ENCODE measurements at regions not wholly inside any gene's neighbourhood (a gene's known extent, or its start where the extent isn't known, plus 50 kb on each side); places are given as distances from the start of the nearest gene placed in this dataset.

- H3K9me3 Mint-ChIP-seq (ENCODE audit: unreplicated experiment): no peaks in the 10 kb centered on the region
- no peak overlapping the region for H2AFZ ChIP-seq (ENCODE audit: low read depth, low read length)
- no peaks in the 10 kb centered on the region for H3K4me1 ChIP-seq (ENCODE audit: insufficient read depth, low read length)
- no peaks in the 10 kb centered on the region for H3K36me3 ChIP-seq (ENCODE audit: insufficient read depth, low read length)
- no peaks in the 10 kb centered on the region for H3K79me2 ChIP-seq (ENCODE audit: insufficient read depth, low read length)
- H3K27ac Mint-ChIP-seq (ENCODE audit: unreplicated experiment): no peak overlapping the region
- no peaks in the 10 kb centered on the region for H3K9me3 ChIP-seq (ENCODE audit: insufficient read depth, low read depth, low read length)
- H3K27ac ChIP-seq (ENCODE audit: low read depth, low read length): no peak overlapping the region
- H3K9ac ChIP-seq (ENCODE audit: low read length): no peak overlapping the region
- no peaks in the 10 kb centered on the region for H3K27me3 ChIP-seq (ENCODE audit: insufficient read depth, low read length)
- DNase-seq (ENCODE audit: low read depth) (no peak), FAIRE-seq (no peak)
- no peak overlapping the region for H3K4me3 ChIP-seq (ENCODE audit: insufficient read depth, low read depth, low read length)
- H3K4me2 ChIP-seq (ENCODE audit: low read length): no peak overlapping the region
- H3K4me3 Mint-ChIP-seq (ENCODE audit: unreplicated experiment): no peak overlapping the region
- H3K4me1 Mint-ChIP-seq (ENCODE audit: low read depth, unreplicated experiment): no peaks in the 10 kb centered on the region
- no peaks in the 10 kb centered on the region for H4K20me1 ChIP-seq (ENCODE audit: insufficient read depth, low read length)
- TF ChIP-seq CTCF (IDR thresholded peaks at IDR 0.05; ENCODE audit: insufficient read depth, low read depth, low read length) (no peak), EZH2 (IDR thresholded peaks at IDR 0.05; ENCODE audit: insufficient read depth, low read length) (no peak)
- no peaks in the 10 kb centered on the region for H3K36me3 Mint-ChIP-seq (ENCODE audit: low read depth, unreplicated experiment)
- peaks cover 7% of the 10 kb centered on the region for H3K27me3 Mint-ChIP-seq (ENCODE audit: low read depth, unreplicated experiment)
Observed at GRCh38 chr5:159488516-159488915, 158.2 kb upstream of the IL12B start.

GRCh38 chr5:159489779-159490178 is 159.5 kb upstream of the IL12B start:
- H3K4me3 ChIP-seq (ENCODE audit: insufficient read depth, low read depth, low read length): no peak overlapping the region
- peaks cover 17% of the 10 kb centered on the region for H3K27me3 Mint-ChIP-seq (ENCODE audit: low read depth, unreplicated experiment)
- no peaks in the 10 kb centered on the region for H3K9me3 Mint-ChIP-seq (ENCODE audit: unreplicated experiment)
- H3K36me3 Mint-ChIP-seq (ENCODE audit: low read depth, unreplicated experiment): no peaks in the 10 kb centered on the region
- H3K27ac Mint-ChIP-seq (ENCODE audit: unreplicated experiment): no peak overlapping the region
- H3K27me3 ChIP-seq (ENCODE audit: insufficient read depth, low read length): no peaks in the 10 kb centered on the region
- no peaks in the 10 kb centered on the region for H3K36me3 ChIP-seq (ENCODE audit: insufficient read depth, low read length)
- H3K9ac ChIP-seq (ENCODE audit: low read length): no peak overlapping the region
- no peaks in the 10 kb centered on the region for H4K20me1 ChIP-seq (ENCODE audit: insufficient read depth, low read length)
- no peak overlapping the region for H3K4me3 Mint-ChIP-seq (ENCODE audit: unreplicated experiment)
- no peak overlapping the region for H3K27ac ChIP-seq (ENCODE audit: low read depth, low read length)
- no peak overlapping the region for H2AFZ ChIP-seq (ENCODE audit: low read depth, low read length)
- TF ChIP-seq CTCF (IDR thresholded peaks at IDR 0.05; ENCODE audit: insufficient read depth, low read depth, low read length) (no peak), EZH2 (IDR thresholded peaks at IDR 0.05; ENCODE audit: insufficient read depth, low read length) (no peak)
- no peaks in the 10 kb centered on the region for H3K79me2 ChIP-seq (ENCODE audit: insufficient read depth, low read length)
- no peak overlapping the region for H3K4me2 ChIP-seq (ENCODE audit: low read length)
- no peak for DNase-seq (ENCODE audit: low read depth)
- no peaks in the 10 kb centered on the region for H3K9me3 ChIP-seq (ENCODE audit: insufficient read depth, low read depth, low read length)
- no peaks in the 10 kb centered on the region for H3K4me1 ChIP-seq (ENCODE audit: insufficient read depth, low read length)
- H3K4me1 Mint-ChIP-seq (ENCODE audit: low read depth, unreplicated experiment): no peaks in the 10 kb centered on the region
- FAIRE-seq: peak; percentile 5

- TF ChIP-seq EZH2 (IDR thresholded peaks at IDR 0.05; ENCODE audit: insufficient read depth, low read length) (no peak), CTCF (IDR thresholded peaks at IDR 0.05; ENCODE audit: insufficient read depth, low read depth, low read length) (no peak)
- H3K9ac ChIP-seq (ENCODE audit: low read length): no peak overlapping the region
- no peak overlapping the region for H2AFZ ChIP-seq (ENCODE audit: low read depth, low read length)
- H3K27me3 ChIP-seq (ENCODE audit: insufficient read depth, low read length): no peaks in the 10 kb centered on the region
- FAIRE-seq: no peak
- H3K4me3 ChIP-seq (ENCODE audit: insufficient read depth, low read depth, low read length): no peak overlapping the region
- no peaks in the 10 kb centered on the region for H3K4me1 Mint-ChIP-seq (ENCODE audit: low read depth, unreplicated experiment)
- H3K4me1 ChIP-seq (ENCODE audit: insufficient read depth, low read length): no peaks in the 10 kb centered on the region
- H3K36me3 ChIP-seq (ENCODE audit: insufficient read depth, low read length): no peaks in the 10 kb centered on the region
- H3K27ac Mint-ChIP-seq (ENCODE audit: unreplicated experiment): no peak overlapping the region
- H3K27me3 Mint-ChIP-seq (ENCODE audit: low read depth, unreplicated experiment): peaks cover 17% of the 10 kb centered on the region
- no peaks in the 10 kb centered on the region for H3K9me3 ChIP-seq (ENCODE audit: insufficient read depth, low read depth, low read length)
- no peak overlapping the region for H3K4me2 ChIP-seq (ENCODE audit: low read length)
- H3K4me3 Mint-ChIP-seq (ENCODE audit: unreplicated experiment): no peak overlapping the region
- H3K36me3 Mint-ChIP-seq (ENCODE audit: low read depth, unreplicated experiment): no peaks in the 10 kb centered on the region
- DNase-seq (ENCODE audit: low read depth): no peak
- H3K9me3 Mint-ChIP-seq (ENCODE audit: unreplicated experiment): no peaks in the 10 kb centered on the region
- H4K20me1 ChIP-seq (ENCODE audit: insufficient read depth, low read length): no peaks in the 10 kb centered on the region
- no peaks in the 10 kb centered on the region for H3K79me2 ChIP-seq (ENCODE audit: insufficient read depth, low read length)
- no peak overlapping the region for H3K27ac ChIP-seq (ENCODE audit: low read depth, low read length)
Observed at GRCh38 chr5:159490507-159490906, 160.2 kb upstream of the IL12B start.
